H9 (cell line): ENCODE measurements at regions not wholly inside any gene's neighbourhood (a gene's known extent, or its start where the extent isn't known, plus 50 kb on each side); places are given as distances from the start of the nearest gene placed in this dataset.

Source experiments
- DNase-seq: peaks from one replicate; pipeline ENCODE4 v3.0.0-alpha.2; 2017
- H2AFZ ChIP-seq: one replicate; pipeline ENCODE4 v1.6.1; 2013; ENCODE audit warnings: mild to moderate bottlenecking, low read length, control low read depth, moderate library complexity
- H2AK5ac ChIP-seq: 2 replicates; pipeline ENCODE4 v1.6.1; 2013; ENCODE audit warnings: low read length, control low read depth, mixed read lengths; ENCODE audit not compliant: insufficient read length
- H2BK120ac ChIP-seq: one replicate; pipeline ENCODE4 v1.6.1; 2013; ENCODE audit warnings: low read depth, mild to moderate bottlenecking, low read length, control low read depth, inconsistent platforms; ENCODE audit not compliant: poor library complexity, severe bottlenecking
- H2BK12ac ChIP-seq: 2 replicates; pipeline ENCODE4 v1.6.1; 2013; ENCODE audit warnings: low read length, control low read depth, mixed read lengths, low read depth; ENCODE audit not compliant: insufficient read length
- H2BK15ac ChIP-seq: 2 replicates; pipeline ENCODE4 v1.6.1; 2013; ENCODE audit warnings: low read depth, low read length, control low read depth
- H2BK20ac ChIP-seq: one replicate; pipeline ENCODE4 v1.6.1; 2013; ENCODE audit warnings: low read depth, mild to moderate bottlenecking, low read length, control low read depth, inconsistent platforms; ENCODE audit not compliant: poor library complexity, severe bottlenecking
- H2BK5ac ChIP-seq: 2 replicates; pipeline ENCODE4 v1.6.1; 2013; ENCODE audit warnings: low read length, control low read depth, mixed read lengths; ENCODE audit not compliant: insufficient read length
- H3K14ac ChIP-seq: 2 replicates; pipeline ENCODE4 v1.6.1; 2013; ENCODE audit warnings: low read length, control low read depth; ENCODE audit not compliant: insufficient read depth
- H3K18ac ChIP-seq: 2 replicates; pipeline ENCODE4 v1.6.1; 2013; ENCODE audit warnings: low read depth, mild to moderate bottlenecking, mixed read lengths, low read length, control low read depth; ENCODE audit not compliant: insufficient read length
- H3K23ac ChIP-seq: 2 replicates; pipeline ENCODE4 v1.6.1; 2013; ENCODE audit warnings: low read length, control low read depth, mixed read lengths, low read depth; ENCODE audit not compliant: insufficient read length
- H3K23me2 ChIP-seq: 2 replicates; pipeline ENCODE4 v1.6.1; 2013; ENCODE audit warnings: low read depth, mild to moderate bottlenecking, mixed read lengths, low read length, control low read depth; ENCODE audit not compliant: insufficient read length, poor library complexity, severe bottlenecking
- H3K27ac ChIP-seq: 2 replicates; pipeline ENCODE4 v1.5.1; 2013; ENCODE audit warnings: low read length, control low read depth, mixed read lengths, low read depth; ENCODE audit not compliant: insufficient read length
- H3K27me3 ChIP-seq: 2 replicates; pipeline ENCODE4 v1.6.1; 2013; ENCODE audit warnings: low read length, control low read depth, inconsistent platforms; ENCODE audit not compliant: insufficient read depth
- H3K4ac ChIP-seq: 2 replicates; pipeline ENCODE4 v1.6.1; 2013; ENCODE audit warnings: low read depth, mild to moderate bottlenecking, control low read depth, inconsistent platforms, low read length, moderate library complexity
- H3K4me1 ChIP-seq: 2 replicates; pipeline ENCODE4 v1.6.1; 2013; ENCODE audit warnings: low read length, control low read depth, inconsistent platforms; ENCODE audit not compliant: insufficient read depth
- H3K4me2 ChIP-seq: 2 replicates; pipeline ENCODE4 v1.6.1; 2013; ENCODE audit warnings: low read length, control low read depth, mixed read lengths; ENCODE audit not compliant: insufficient read length, insufficient read depth
- H3K56ac ChIP-seq: 2 replicates; pipeline ENCODE4 v1.6.1; 2013; ENCODE audit warnings: low read depth, mild to moderate bottlenecking, mixed read lengths, low read length, control low read depth; ENCODE audit not compliant: insufficient read length
- H3K79me1 ChIP-seq: 2 replicates; pipeline ENCODE4 v1.6.1; 2013; ENCODE audit warnings: low read depth, mild to moderate bottlenecking, moderate library complexity, low read length, control low read depth, inconsistent platforms; ENCODE audit not compliant: insufficient read depth, poor library complexity, severe bottlenecking
- H3K79me2 ChIP-seq: 2 replicates; pipeline ENCODE4 v1.6.1; 2013; ENCODE audit warnings: low read length, control low read depth, inconsistent platforms; ENCODE audit not compliant: insufficient read depth
- H3K9ac ChIP-seq: 2 replicates; pipeline ENCODE4 v1.6.1; 2013; ENCODE audit warnings: low read length, control low read depth, mixed read lengths; ENCODE audit not compliant: insufficient read length; ENCODE audit errors: extremely low read depth
- H3K9me3 ChIP-seq: one replicate; pipeline ENCODE4 v1.6.1; 2013; ENCODE audit warnings: low read depth, low read length, inconsistent platforms; ENCODE audit not compliant: control insufficient read depth
- H3T11ph ChIP-seq: one replicate; pipeline ENCODE4 v1.6.1; 2013; ENCODE audit warnings: mild to moderate bottlenecking, low read length, control low read depth, inconsistent platforms
- H4K20me1 ChIP-seq: one replicate; pipeline ENCODE4 v1.6.1; 2013; ENCODE audit not compliant: control insufficient read depth, insufficient read length, insufficient read depth
- H4K5ac ChIP-seq: 2 replicates; pipeline ENCODE4 v1.6.1; 2013; ENCODE audit warnings: low read depth, mild to moderate bottlenecking, mixed read lengths, low read length, control low read depth; ENCODE audit not compliant: insufficient read length
- H4K8ac ChIP-seq: replicated peaks from 2 replicates; pipeline ENCODE4 v1.6.1; 2013; ENCODE audit warnings: low read length, control low read depth, mixed read lengths, low read depth; ENCODE audit not compliant: insufficient read length
- H4K91ac ChIP-seq: 2 replicates; pipeline ENCODE4 v1.6.1; 2013; ENCODE audit warnings: low read depth, mild to moderate bottlenecking, moderate library complexity, mixed read lengths, low read length, control low read depth; ENCODE audit not compliant: insufficient read length
- H3K27ac Mint-ChIP-seq, 3 experiments: 2 replicates in 2 of 3; 3 replicates in 1 of 3; pipeline ENCODE4 v1.8.0; 2020 to 2021; ENCODE audit warnings: mixed read lengths in 3 of 3, mild to moderate bottlenecking in 1 of 3, moderate library complexity in 1 of 3
- H3K27me3 Mint-ChIP-seq: 2 replicates; pipeline ENCODE4 v1.8.0; 2021; ENCODE audit warnings: low read depth, mild to moderate bottlenecking, moderate library complexity, mixed read lengths
- H3K36me3 Mint-ChIP-seq, 3 experiments: 2 replicates in 2 of 3; 3 replicates in 1 of 3; pipeline ENCODE4 v1.8.0; 2020 to 2021; ENCODE audit warnings: low read depth in 3 of 3, mixed read lengths in 3 of 3; ENCODE audit not compliant: insufficient read depth in 1 of 3
- H3K4me1 Mint-ChIP-seq, 2 experiments: 2 replicates each; pipeline ENCODE4 v1.8.0; 2020; ENCODE audit warnings: mixed read lengths in 2 of 2
- H3K4me3 Mint-ChIP-seq, 2 experiments: 2 replicates in 1 of 2; 3 replicates in 1 of 2; pipeline ENCODE4 v1.8.0; 2020 to 2021; ENCODE audit warnings: mild to moderate bottlenecking in 2 of 2, mixed read lengths in 2 of 2, moderate library complexity in 1 of 2
- H3K9me3 Mint-ChIP-seq, 2 experiments: 2 replicates in 1 of 2; 3 replicates in 1 of 2; pipeline ENCODE4 v1.8.0; 2020; ENCODE audit warnings: mild to moderate bottlenecking in 2 of 2, mixed read lengths in 2 of 2, moderate library complexity in 1 of 2
- WGBS: extraction: QIAGEN DNeasy Blood & Tissue Kit; methylation state at CpG from one replicate; pipeline ENCODE4 v1.1.7; 2013; ENCODE audit warnings: missing lambda C conversion rate, low lambda C conversion rate, mixed read lengths; ENCODE audit not compliant: insufficient read length; ENCODE audit errors: extremely low coverage; 5-methylcytosine and 5-hydroxymethylcytosine counted together
- TF ChIP-seq, protein P1 (sequence below): fragments of 200-600 bp; sonication (generic); conservative IDR thresholded peaks from 3 replicates; pipeline ENCODE4 v1.8.0; 2021; ENCODE audit warnings: antibody characterized with exemption, mild to moderate bottlenecking

DNA sequence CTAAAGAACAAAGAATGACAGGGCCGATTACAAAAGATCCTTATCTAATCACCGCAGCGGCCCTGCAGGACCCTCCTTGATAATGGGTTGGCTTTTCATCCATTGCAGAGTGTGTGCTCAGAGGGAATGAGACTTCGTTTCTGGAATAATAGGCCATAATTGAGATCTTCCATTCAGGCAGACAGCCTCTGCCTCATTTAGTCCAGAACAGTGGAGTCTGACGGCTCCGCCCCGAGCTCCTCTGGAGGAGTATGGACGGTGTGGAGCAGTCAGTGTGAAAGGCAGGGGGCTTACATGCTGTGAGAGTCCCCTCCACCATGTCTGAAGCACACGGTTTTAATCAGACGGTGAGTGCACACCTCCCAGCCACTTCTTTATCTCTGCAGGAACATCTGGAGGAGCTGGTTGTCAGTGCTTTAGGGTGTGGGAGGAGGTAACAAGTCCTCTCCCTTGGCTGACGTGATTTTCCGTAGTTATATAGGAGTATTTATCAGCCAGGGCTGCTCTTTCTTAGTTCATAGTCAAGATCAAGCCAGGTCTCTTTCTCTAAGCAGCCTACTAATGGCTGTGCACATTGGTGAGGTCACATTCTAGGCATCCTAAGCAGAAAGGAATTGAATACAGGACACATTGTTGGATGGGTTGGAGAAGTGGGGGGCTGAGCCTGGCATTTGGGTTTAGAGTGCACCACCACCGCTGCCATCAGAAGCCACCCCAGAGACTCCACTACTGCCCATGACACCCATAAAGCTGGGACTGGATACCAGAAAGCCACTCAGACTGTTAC, 1477.9 kb downstream of the TBC1D22A start:
- no CpG with 5 or more reads among the region's 13 CpGs for WGBS
- Mint-ChIP-seq H3K4me3 (no peak overlapping the region; a peak in 1 of 5 replicates), H3K27me3 (peaks cover 49% of the 10 kb centered on the region), H3K27ac (no peak overlapping the region), H3K36me3 (no peaks in the 10 kb centered on the region; a peak in 1 of 7 replicates), H3K9me3 (no peaks in the 10 kb centered on the region; a peak in 3 of 5 replicates), H3K4me1 (peaks cover 22% of the 10 kb centered on the region in 2 experiments)
- H2AFZ ChIP-seq, result no peak overlapping the region
- no peaks in the 10 kb centered on the region for H3K27me3 ChIP-seq
- no peak overlapping the region for H4K8ac ChIP-seq
- no peaks in the 10 kb centered on the region; the same call in 1 of the 2 replicates for H3K4me1 ChIP-seq
- no peak overlapping the region for H3K56ac ChIP-seq
- no peak overlapping the region for H3K4ac ChIP-seq
- no peak for DNase-seq
- H2BK5ac ChIP-seq, result no peak overlapping the region
- no peaks in the 10 kb centered on the region for H3K23me2 ChIP-seq
- no peak overlapping the region for H4K5ac ChIP-seq
- no peaks in the 10 kb centered on the region for H3K79me2 ChIP-seq
- TF ChIP-seq, protein P1, sequence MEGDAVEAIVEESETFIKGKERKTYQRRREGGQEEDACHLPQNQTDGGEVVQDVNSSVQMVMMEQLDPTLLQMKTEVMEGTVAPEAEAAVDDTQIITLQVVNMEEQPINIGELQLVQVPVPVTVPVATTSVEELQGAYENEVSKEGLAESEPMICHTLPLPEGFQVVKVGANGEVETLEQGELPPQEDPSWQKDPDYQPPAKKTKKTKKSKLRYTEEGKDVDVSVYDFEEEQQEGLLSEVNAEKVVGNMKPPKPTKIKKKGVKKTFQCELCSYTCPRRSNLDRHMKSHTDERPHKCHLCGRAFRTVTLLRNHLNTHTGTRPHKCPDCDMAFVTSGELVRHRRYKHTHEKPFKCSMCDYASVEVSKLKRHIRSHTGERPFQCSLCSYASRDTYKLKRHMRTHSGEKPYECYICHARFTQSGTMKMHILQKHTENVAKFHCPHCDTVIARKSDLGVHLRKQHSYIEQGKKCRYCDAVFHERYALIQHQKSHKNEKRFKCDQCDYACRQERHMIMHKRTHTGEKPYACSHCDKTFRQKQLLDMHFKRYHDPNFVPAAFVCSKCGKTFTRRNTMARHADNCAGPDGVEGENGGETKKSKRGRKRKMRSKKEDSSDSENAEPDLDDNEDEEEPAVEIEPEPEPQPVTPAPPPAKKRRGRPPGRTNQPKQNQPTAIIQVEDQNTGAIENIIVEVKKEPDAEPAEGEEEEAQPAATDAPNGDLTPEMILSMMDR, result no peak
- no peak overlapping the region for H3T11ph ChIP-seq
- H2BK120ac ChIP-seq, result no peak overlapping the region
- H3K9me3 ChIP-seq, result no peaks in the 10 kb centered on the region
- H3K18ac ChIP-seq, result no peak overlapping the region
- no peak overlapping the region for H2AK5ac ChIP-seq
- no peaks in the 10 kb centered on the region for H3K79me1 ChIP-seq
- no peak overlapping the region for H2BK15ac ChIP-seq
- no peak overlapping the region for H3K4me2 ChIP-seq
- no peak overlapping the region for H2BK12ac ChIP-seq
- H3K9ac ChIP-seq, result no peak overlapping the region
- no peak overlapping the region for H4K91ac ChIP-seq
- H2BK20ac ChIP-seq, result no peak overlapping the region
- H3K23ac ChIP-seq, result no peak overlapping the region
- H4K20me1 ChIP-seq, result no peaks in the 10 kb centered on the region
- no peak overlapping the region for H3K14ac ChIP-seq
- H3K27ac ChIP-seq, result no peak overlapping the region
